ENCODE measurements at regions not wholly inside any gene's neighbourhood (a gene's known extent, or its start where the extent isn't known, plus 50 kb on each side); places are given as distances from the start of the nearest gene placed in this dataset.

DNA sequence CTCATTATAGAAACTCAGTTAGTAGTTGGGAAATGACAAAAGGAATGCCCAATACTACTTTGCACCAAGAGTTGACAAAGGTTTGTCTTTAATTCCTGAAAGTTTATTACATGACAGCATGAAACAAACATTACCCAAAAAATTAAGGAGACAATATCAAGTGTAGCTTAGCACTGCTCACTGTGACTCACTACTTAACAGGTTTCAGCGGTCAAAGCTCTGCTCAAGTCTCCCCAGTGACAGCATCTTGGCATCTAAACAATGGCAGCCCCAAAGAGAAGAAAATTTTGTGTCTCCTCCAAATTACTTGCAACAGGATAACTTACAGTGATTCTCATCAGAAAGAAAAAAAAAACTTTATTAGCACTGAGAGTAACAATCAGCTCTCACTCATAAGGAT, 1030.2 kb downstream of the EFNA5 start:
- Histone ChIP-seq H3K79me2 (ENCODE audit: insufficient read depth, low read length) (no peaks in the 10 kb centered on the region), H3F3A (ENCODE audit: insufficient read depth, low read length) (no peaks in the 10 kb centered on the region), H2AFZ (ENCODE audit: low read length) (no peak overlapping the region), H3K4me3 (ENCODE audit: low read depth, low read length, poor library complexity, severe bottlenecking) (no peak overlapping the region), H3K27ac (ENCODE audit: low read depth, low read length, poor library complexity, severe bottlenecking) (no peak overlapping the region), H3K9me3 (ENCODE audit: low read length) (no peaks in the 10 kb centered on the region), H3K27me3 (ENCODE audit: insufficient read depth, low read length) (no peaks in the 10 kb centered on the region), H3K9me2 (ENCODE audit: low read depth, low read length) (no peaks in the 10 kb centered on the region), H3K36me3 (ENCODE audit: insufficient read depth, low read length) (no peaks in the 10 kb centered on the region), H3K9ac (ENCODE audit: low read length) (no peak overlapping the region), H3K4me2 (ENCODE audit: low read length) (no peak overlapping the region), H4K20me1 (ENCODE audit: insufficient read depth, low read length) (no peaks in the 10 kb centered on the region), H3K4me1 (ENCODE audit: insufficient read depth, low read length, severe bottlenecking) (no peaks in the 10 kb centered on the region)
- TF ChIP-seq, protein P1, sequence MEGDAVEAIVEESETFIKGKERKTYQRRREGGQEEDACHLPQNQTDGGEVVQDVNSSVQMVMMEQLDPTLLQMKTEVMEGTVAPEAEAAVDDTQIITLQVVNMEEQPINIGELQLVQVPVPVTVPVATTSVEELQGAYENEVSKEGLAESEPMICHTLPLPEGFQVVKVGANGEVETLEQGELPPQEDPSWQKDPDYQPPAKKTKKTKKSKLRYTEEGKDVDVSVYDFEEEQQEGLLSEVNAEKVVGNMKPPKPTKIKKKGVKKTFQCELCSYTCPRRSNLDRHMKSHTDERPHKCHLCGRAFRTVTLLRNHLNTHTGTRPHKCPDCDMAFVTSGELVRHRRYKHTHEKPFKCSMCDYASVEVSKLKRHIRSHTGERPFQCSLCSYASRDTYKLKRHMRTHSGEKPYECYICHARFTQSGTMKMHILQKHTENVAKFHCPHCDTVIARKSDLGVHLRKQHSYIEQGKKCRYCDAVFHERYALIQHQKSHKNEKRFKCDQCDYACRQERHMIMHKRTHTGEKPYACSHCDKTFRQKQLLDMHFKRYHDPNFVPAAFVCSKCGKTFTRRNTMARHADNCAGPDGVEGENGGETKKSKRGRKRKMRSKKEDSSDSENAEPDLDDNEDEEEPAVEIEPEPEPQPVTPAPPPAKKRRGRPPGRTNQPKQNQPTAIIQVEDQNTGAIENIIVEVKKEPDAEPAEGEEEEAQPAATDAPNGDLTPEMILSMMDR (IDR thresholded peaks at IDR 0.05; ENCODE audit: low read length), result no peak
- TF ChIP-seq EZH2 (IDR thresholded peaks at IDR 0.05; ENCODE audit: borderline replicate concordance, low read length), result no peak

DNA sequence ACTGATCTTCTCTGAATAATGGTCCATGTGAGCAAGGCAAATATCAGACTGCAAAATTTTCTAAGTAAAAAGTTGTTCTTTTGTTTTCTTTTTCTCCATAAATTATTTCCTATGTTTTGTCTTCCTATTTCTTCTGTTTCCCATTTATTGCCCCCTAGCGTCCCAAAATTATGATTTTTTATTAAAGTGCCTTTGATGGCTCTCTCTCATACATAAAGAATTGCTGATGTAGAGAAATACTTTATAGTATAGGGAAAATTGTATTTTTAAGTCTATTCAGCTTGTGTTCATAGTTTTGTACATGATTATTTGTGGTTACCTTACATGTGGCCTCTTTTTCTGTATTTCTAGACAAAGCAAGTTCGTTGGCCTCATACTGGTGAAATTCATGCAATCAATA, 1031.2 kb downstream of the EFNA5 start:
- H3K79me2 ChIP-seq (ENCODE audit: insufficient read depth, low read length), result no peaks in the 10 kb centered on the region
- TF ChIP-seq, protein P1 (IDR thresholded peaks at IDR 0.05; ENCODE audit: low read length), result no peak
- no peak for TF ChIP-seq EZH2 (IDR thresholded peaks at IDR 0.05; ENCODE audit: borderline replicate concordance, low read length)
- no peaks in the 10 kb centered on the region for H3K9me3 ChIP-seq (ENCODE audit: low read length)
- H3K4me2 ChIP-seq (ENCODE audit: low read length), result no peak overlapping the region
- no peak overlapping the region for H3K27ac ChIP-seq (ENCODE audit: low read depth, low read length, poor library complexity, severe bottlenecking)
- no peaks in the 10 kb centered on the region for H3K4me1 ChIP-seq (ENCODE audit: insufficient read depth, low read length, severe bottlenecking)
- no peaks in the 10 kb centered on the region for H3K36me3 ChIP-seq (ENCODE audit: insufficient read depth, low read length)
- H2AFZ ChIP-seq (ENCODE audit: low read length), result no peak overlapping the region
- no peaks in the 10 kb centered on the region for H3K9me2 ChIP-seq (ENCODE audit: low read depth, low read length)
- H3F3A ChIP-seq (ENCODE audit: insufficient read depth, low read length), result no peaks in the 10 kb centered on the region
- no peak overlapping the region for H3K4me3 ChIP-seq (ENCODE audit: low read depth, low read length, poor library complexity, severe bottlenecking)
- H3K9ac ChIP-seq (ENCODE audit: low read length), result no peak overlapping the region
- H4K20me1 ChIP-seq (ENCODE audit: insufficient read depth, low read length), result no peaks in the 10 kb centered on the region
- no peaks in the 10 kb centered on the region for H3K27me3 ChIP-seq (ENCODE audit: insufficient read depth, low read length)

DNA sequence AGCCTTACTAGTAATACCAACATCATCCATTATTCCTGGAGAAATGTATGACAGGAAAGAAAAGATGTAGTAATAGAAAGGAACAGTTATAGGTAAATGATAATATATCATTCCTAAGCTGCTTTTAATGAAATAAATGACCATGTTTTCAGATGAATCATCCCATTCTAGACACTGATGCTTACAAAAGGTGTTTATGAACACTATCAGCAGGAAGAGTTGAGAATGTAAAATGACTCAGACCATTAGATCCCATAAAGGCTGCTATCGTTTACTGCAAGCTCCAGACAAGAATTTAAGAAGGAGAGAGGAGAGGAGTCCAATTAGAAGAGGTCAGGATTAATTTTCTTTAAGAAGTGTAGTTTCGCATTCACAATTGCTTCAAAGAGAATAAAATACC, 1033.5 kb downstream of the EFNA5 start:
- Histone ChIP-seq H3K4me1 (ENCODE audit: insufficient read depth, low read length, severe bottlenecking) (no peaks in the 10 kb centered on the region), H3K36me3 (ENCODE audit: insufficient read depth, low read length) (no peaks in the 10 kb centered on the region), H3K27me3 (ENCODE audit: insufficient read depth, low read length) (no peaks in the 10 kb centered on the region), H3K4me3 (ENCODE audit: low read depth, low read length, poor library complexity, severe bottlenecking) (no peak overlapping the region), H3F3A (ENCODE audit: insufficient read depth, low read length) (no peaks in the 10 kb centered on the region), H3K27ac (ENCODE audit: low read depth, low read length, poor library complexity, severe bottlenecking) (no peak overlapping the region), H2AFZ (ENCODE audit: low read length) (no peak overlapping the region), H3K4me2 (ENCODE audit: low read length) (no peak overlapping the region), H4K20me1 (ENCODE audit: insufficient read depth, low read length) (no peaks in the 10 kb centered on the region), H3K9ac (ENCODE audit: low read length) (no peak overlapping the region), H3K9me2 (ENCODE audit: low read depth, low read length) (no peaks in the 10 kb centered on the region), H3K9me3 (ENCODE audit: low read length) (no peaks in the 10 kb centered on the region), H3K79me2 (ENCODE audit: insufficient read depth, low read length) (no peaks in the 10 kb centered on the region)
- TF ChIP-seq, protein P1 (IDR thresholded peaks at IDR 0.05; ENCODE audit: low read length), result no peak
- TF ChIP-seq EZH2 (IDR thresholded peaks at IDR 0.05; ENCODE audit: borderline replicate concordance, low read length), result no peak
